ENCODE measurements at regions not wholly inside any gene's neighbourhood (a gene's known extent, or its start where the extent isn't known, plus 50 kb on each side); places are given as distances from the start of the nearest gene placed in this dataset.

DNA sequence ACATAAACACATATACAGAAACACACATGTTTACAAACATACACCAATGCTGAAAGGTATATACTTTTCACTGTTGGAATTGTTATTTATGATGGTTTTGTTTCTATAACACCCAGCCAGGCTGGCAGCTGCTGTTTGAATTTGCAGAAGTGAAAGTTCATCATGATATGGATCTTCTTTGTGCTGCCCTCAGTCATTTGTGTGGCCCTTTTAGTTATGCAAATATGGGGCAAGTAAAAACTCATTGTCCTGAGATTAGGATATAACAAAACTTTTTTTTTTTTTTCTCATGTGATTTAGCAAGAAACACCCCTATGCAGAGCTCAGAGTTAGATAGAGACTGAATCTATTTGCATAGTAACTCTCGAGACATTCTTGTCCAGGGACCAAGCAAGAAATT is 714.1 kb downstream of the KCNJ3 start:
- H3K4me3 ChIP-seq (ENCODE audit: low read depth, low read length) = no peak overlapping the region
- DNase-seq (ENCODE audit: low read depth in 4 of 6, low spot score in 6 of 6) = no peak
- H3K27ac ChIP-seq (ENCODE audit: low read depth, low read length) = no peak overlapping the region
- H3K9me3 ChIP-seq (ENCODE audit: control insufficient read depth, insufficient read depth, low read length) = no peaks in the 10 kb centered on the region
- no peaks in the 10 kb centered on the region for H3K4me1 ChIP-seq (ENCODE audit: control insufficient read depth, insufficient read depth, low read length)
- no peaks in the 10 kb centered on the region for H3K36me3 ChIP-seq (ENCODE audit: control insufficient read depth, insufficient read depth, low read length)
- H3K27me3 ChIP-seq (ENCODE audit: control insufficient read depth, insufficient read depth, low read length) = no peaks in the 10 kb centered on the region
- WGBS (ENCODE audit: insufficient coverage) = no CpG with 5 or more reads among the region's 1 CpG

DNA sequence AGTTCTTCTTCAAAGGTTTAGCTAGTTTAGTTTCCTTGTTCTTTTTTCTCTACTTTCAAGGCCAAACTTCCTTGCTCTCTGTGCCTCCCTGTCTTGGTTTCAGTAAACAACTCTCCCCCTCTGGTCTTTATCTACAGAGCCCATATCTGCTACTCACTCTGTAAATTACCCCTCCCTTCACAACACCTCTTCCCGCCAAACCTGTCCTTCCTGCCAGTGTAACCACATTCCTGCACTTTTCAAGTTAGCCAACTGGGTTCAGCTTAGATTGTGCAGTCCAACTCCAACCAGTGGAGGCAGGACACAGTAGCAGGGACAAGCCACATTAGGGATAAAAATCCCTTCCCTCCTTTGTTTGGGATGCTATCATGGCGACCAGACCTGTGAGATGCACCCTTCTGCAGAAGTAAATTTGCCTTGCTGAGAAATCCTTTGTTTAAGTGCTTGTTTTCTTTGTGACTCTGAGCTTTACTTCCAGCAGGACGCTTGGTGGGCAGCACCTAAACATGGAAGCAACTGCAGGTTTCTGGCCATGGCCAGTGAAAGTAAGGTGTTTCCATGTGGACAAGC is 706.0 kb downstream of the KCNJ3 start:
- no peak overlapping the region for H3K27ac ChIP-seq (ENCODE audit: low read depth, low read length)
- H3K4me3 ChIP-seq (ENCODE audit: low read depth, low read length) = no peak overlapping the region
- no peak for DNase-seq (ENCODE audit: low read depth in 4 of 6, low spot score in 6 of 6)
- H3K9me3 ChIP-seq (ENCODE audit: control insufficient read depth, insufficient read depth, low read length) = peaks cover 5% of the 10 kb centered on the region
- no peaks in the 10 kb centered on the region for H3K27me3 ChIP-seq (ENCODE audit: control insufficient read depth, insufficient read depth, low read length)
- WGBS (ENCODE audit: insufficient coverage) = 85% methylated on average over 2 of the region's 3 CpGs
- H3K36me3 ChIP-seq (ENCODE audit: control insufficient read depth, insufficient read depth, low read length) = no peaks in the 10 kb centered on the region
- no peaks in the 10 kb centered on the region for H3K4me1 ChIP-seq (ENCODE audit: control insufficient read depth, insufficient read depth, low read length)

DNA sequence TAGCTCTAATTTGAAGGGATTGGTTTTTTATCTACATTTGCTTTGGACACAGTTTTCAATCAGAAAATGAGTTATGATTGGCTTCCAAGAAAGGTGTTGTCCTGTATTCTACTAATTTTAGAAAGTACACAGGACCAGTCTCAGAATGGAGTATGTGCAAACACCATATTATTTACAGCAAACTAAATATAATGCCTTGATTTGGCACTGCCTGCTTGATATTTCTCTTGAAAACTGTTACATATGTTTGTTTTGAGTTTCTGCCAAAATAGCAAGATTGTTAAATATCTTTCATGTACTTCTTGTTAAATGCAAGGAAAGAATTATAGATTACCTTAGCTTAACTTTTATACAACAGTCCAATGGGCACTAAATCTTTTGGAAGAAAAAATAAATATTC is 694.9 kb downstream of the KCNJ3 start:
- Histone ChIP-seq H3K4me3 (ENCODE audit: low read depth, low read length) (no peak overlapping the region), H3K27ac (ENCODE audit: low read depth, low read length) (no peak overlapping the region), H3K27me3 (ENCODE audit: control insufficient read depth, insufficient read depth, low read length) (no peaks in the 10 kb centered on the region), H3K36me3 (ENCODE audit: control insufficient read depth, insufficient read depth, low read length) (no peaks in the 10 kb centered on the region), H3K4me1 (ENCODE audit: control insufficient read depth, insufficient read depth, low read length) (no peaks in the 10 kb centered on the region), H3K9me3 (ENCODE audit: control insufficient read depth, insufficient read depth, low read length) (no peaks in the 10 kb centered on the region)
- DNase-seq (ENCODE audit: low read depth in 4 of 6, low spot score in 6 of 6) = no peak

DNA sequence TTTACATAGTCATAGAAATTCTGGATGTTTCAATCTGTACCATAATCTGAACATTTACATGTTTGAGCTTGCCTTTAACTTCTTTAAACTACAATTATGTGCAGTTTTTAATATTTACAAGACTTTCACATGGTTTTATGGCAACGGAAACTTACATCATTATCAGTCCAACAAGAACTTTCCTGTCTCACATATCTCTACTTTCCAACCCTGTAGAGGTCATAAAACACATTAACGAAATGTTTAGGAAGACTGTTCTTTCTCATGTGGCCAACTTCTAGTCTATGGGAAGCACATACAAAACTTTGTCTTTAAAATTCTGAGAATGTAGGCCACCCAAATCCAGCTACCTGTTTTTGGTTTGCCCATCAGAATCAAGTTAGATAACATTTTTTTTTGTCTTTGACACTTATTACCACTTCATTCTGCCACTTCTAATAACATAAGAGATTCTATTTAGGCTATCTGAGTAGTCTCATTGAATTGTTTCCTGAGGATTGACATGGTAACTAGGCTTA is 693.2 kb downstream of the KCNJ3 start:
- Histone ChIP-seq H3K27me3 (ENCODE audit: control insufficient read depth, insufficient read depth, low read length) (no peaks in the 10 kb centered on the region), H3K36me3 (ENCODE audit: control insufficient read depth, insufficient read depth, low read length) (no peaks in the 10 kb centered on the region), H3K9me3 (ENCODE audit: control insufficient read depth, insufficient read depth, low read length) (no peaks in the 10 kb centered on the region), H3K4me1 (ENCODE audit: control insufficient read depth, insufficient read depth, low read length) (no peaks in the 10 kb centered on the region), H3K4me3 (ENCODE audit: low read depth, low read length) (no peak overlapping the region), H3K27ac (ENCODE audit: low read depth, low read length) (no peak overlapping the region)
- 80% methylated on average over 2 of the region's 2 CpGs for WGBS (ENCODE audit: insufficient coverage)
- no peak for DNase-seq (ENCODE audit: low read depth in 4 of 6, low spot score in 6 of 6)

DNA sequence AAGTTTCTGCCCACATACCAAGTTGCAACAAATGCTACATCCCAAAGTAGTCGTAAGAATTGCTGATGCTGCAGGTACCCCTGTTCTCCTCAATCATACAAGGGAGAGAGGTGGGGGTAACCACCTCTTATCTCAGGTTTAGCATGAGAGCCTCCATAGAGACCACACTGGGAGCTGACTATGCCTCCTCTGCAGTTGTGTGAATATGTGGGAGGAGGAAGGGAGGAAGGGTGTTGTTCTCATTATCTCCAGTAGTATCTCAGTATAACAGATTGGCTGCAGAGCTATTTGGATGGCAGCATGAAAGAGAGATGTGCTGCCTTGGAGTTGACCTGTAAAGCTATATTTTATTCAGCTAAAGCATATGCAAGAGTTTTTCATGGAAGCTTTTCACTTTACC is 690.7 kb downstream of the KCNJ3 start:
- H3K36me3 ChIP-seq (ENCODE audit: control insufficient read depth, insufficient read depth, low read length) = no peaks in the 10 kb centered on the region
- no peaks in the 10 kb centered on the region for H3K9me3 ChIP-seq (ENCODE audit: control insufficient read depth, insufficient read depth, low read length)
- H3K4me3 ChIP-seq (ENCODE audit: low read depth, low read length) = no peak overlapping the region
- H3K27ac ChIP-seq (ENCODE audit: low read depth, low read length) = no peak overlapping the region
- DNase-seq (ENCODE audit: low read depth in 4 of 6, low spot score in 6 of 6) = no peak
- H3K27me3 ChIP-seq (ENCODE audit: control insufficient read depth, insufficient read depth, low read length) = no peaks in the 10 kb centered on the region
- no CpG with 5 or more reads among the region's 1 CpG for WGBS (ENCODE audit: insufficient coverage)
- no peaks in the 10 kb centered on the region for H3K4me1 ChIP-seq (ENCODE audit: control insufficient read depth, insufficient read depth, low read length)

DNA sequence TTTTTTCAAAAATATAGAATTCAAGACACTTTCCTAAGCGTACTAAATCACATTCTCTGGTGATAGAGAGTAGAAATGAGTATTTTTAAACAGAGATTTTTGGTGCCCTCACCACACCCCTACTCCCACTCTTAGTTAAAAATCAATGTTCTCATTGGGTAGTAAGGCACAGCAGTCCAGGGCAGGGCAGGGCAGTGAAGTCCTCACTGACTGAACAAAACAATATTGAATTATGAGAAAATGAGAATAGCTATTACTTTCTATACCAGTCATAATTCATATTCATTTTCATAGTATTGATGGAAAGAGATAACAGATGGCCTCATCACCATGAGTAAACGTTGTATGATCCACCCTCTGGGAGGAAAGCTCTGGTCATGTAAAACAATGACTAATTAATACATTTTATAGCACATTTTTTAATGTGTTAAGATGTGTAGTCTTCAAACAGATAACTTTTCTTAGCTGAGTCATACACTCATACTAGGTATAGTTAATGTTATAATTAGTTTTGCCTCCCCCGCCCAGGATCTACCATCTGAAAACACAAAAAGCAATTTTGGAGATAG is 686.1 kb downstream of the KCNJ3 start:
- no CpG with 5 or more reads among the region's 3 CpGs for WGBS (ENCODE audit: insufficient coverage)

DNA sequence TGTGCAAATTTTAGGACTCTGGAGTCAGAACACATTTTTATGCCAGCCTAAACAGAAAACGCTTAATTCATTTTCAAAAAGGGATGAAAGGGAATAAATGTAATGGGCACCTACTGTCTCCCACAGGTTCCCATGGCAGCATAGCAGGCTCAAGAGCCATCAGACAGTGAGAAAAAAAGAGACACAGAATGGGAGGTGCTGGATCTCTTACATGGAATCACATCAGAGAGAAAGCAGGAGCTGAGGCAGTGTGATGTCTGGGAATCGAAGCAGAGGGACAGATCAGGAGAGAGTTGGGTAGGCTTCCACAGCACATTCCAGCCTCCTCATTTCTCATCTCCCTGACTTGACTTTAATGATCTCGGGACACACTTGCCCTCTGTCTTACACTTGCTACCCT is 684.3 kb downstream of the KCNJ3 start:
- Histone ChIP-seq H3K4me1 (ENCODE audit: control insufficient read depth, insufficient read depth, low read length) (no peaks in the 10 kb centered on the region), H3K27me3 (ENCODE audit: control insufficient read depth, insufficient read depth, low read length) (no peaks in the 10 kb centered on the region), H3K9me3 (ENCODE audit: control insufficient read depth, insufficient read depth, low read length) (no peaks in the 10 kb centered on the region), H3K4me3 (ENCODE audit: low read depth, low read length) (no peak overlapping the region), H3K27ac (ENCODE audit: low read depth, low read length) (no peak overlapping the region), H3K36me3 (ENCODE audit: control insufficient read depth, insufficient read depth, low read length) (no peaks in the 10 kb centered on the region)
- 51% methylated on average over 2 of the region's 3 CpGs for WGBS (ENCODE audit: insufficient coverage)
- DNase-seq (ENCODE audit: low read depth in 4 of 6, low spot score in 6 of 6) = peak in 2 of 6 donors; percentile 4 to 17

More for the DNA sequence above, 686.1 kb downstream of the KCNJ3 start:
- no peak overlapping the region for H3K4me3 ChIP-seq (ENCODE audit: low read depth, low read length)
- H3K27ac ChIP-seq (ENCODE audit: low read depth, low read length) = no peak overlapping the region
- H3K27me3 ChIP-seq (ENCODE audit: control insufficient read depth, insufficient read depth, low read length) = no peaks in the 10 kb centered on the region
- H3K9me3 ChIP-seq (ENCODE audit: control insufficient read depth, insufficient read depth, low read length) = no peaks in the 10 kb centered on the region
- DNase-seq (ENCODE audit: low read depth in 4 of 6, low spot score in 6 of 6) = no peak
- no peaks in the 10 kb centered on the region for H3K36me3 ChIP-seq (ENCODE audit: control insufficient read depth, insufficient read depth, low read length)
- H3K4me1 ChIP-seq (ENCODE audit: control insufficient read depth, insufficient read depth, low read length) = no peaks in the 10 kb centered on the region

DNA sequence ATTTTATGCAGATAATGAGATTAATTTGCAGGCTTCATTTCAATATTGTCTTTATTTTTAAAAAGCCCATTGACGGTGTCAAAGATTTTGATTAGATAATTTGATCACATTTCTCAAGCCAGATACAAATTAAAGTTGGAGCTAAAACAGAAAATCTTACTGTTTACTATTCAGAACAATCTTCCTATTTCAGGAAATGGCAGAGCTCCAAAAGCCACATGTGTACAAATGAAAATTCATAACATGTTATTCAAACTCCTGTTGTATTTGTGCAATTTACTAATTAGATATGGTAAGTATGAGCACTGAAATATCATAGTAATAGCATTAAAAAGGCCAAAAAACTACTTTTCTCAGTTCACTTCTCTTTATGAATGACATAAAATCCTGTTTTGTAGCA is 682.9 kb downstream of the KCNJ3 start:
- Histone ChIP-seq H3K27ac (ENCODE audit: low read depth, low read length) (no peak overlapping the region), H3K4me1 (ENCODE audit: control insufficient read depth, insufficient read depth, low read length) (no peaks in the 10 kb centered on the region), H3K4me3 (ENCODE audit: low read depth, low read length) (no peak overlapping the region), H3K9me3 (ENCODE audit: control insufficient read depth, insufficient read depth, low read length) (no peaks in the 10 kb centered on the region), H3K36me3 (ENCODE audit: control insufficient read depth, insufficient read depth, low read length) (no peaks in the 10 kb centered on the region), H3K27me3 (ENCODE audit: control insufficient read depth, insufficient read depth, low read length) (no peaks in the 10 kb centered on the region)
- no CpG with 5 or more reads among the region's 1 CpG for WGBS (ENCODE audit: insufficient coverage)
- DNase-seq (ENCODE audit: low read depth in 4 of 6, low spot score in 6 of 6) = peak in 2 of 6 donors; percentile 7 to 56

DNA sequence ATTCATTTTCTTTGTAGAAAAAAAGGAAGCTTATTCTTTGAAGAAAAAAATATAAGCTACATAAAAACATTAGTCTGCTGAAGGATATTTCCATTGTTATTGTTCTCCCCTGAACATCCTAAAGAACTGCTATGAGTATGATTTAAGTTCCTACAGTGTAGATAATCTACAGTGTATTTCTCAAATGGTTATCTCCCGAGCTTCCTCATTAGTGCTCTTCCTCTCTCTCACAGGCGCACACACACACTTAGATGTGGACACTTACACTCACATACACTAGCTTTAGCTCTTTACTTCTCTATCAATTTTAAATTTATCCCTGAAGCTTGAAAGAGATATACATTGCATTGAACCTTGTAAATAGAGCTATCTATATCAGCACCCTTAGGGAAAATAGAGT is 681.0 kb downstream of the KCNJ3 start:
- H3K27ac ChIP-seq (ENCODE audit: low read depth, low read length) = no peak overlapping the region
- no peaks in the 10 kb centered on the region for H3K9me3 ChIP-seq (ENCODE audit: control insufficient read depth, insufficient read depth, low read length)
- no peaks in the 10 kb centered on the region for H3K36me3 ChIP-seq (ENCODE audit: control insufficient read depth, insufficient read depth, low read length)
- 80% methylated on average over 1 of the region's 2 CpGs for WGBS (ENCODE audit: insufficient coverage)
- H3K4me3 ChIP-seq (ENCODE audit: low read depth, low read length) = no peak overlapping the region
- no peaks in the 10 kb centered on the region for H3K4me1 ChIP-seq (ENCODE audit: control insufficient read depth, insufficient read depth, low read length)
- DNase-seq (ENCODE audit: low read depth in 4 of 6, low spot score in 6 of 6) = no peak
- H3K27me3 ChIP-seq (ENCODE audit: control insufficient read depth, insufficient read depth, low read length) = no peaks in the 10 kb centered on the region

DNA sequence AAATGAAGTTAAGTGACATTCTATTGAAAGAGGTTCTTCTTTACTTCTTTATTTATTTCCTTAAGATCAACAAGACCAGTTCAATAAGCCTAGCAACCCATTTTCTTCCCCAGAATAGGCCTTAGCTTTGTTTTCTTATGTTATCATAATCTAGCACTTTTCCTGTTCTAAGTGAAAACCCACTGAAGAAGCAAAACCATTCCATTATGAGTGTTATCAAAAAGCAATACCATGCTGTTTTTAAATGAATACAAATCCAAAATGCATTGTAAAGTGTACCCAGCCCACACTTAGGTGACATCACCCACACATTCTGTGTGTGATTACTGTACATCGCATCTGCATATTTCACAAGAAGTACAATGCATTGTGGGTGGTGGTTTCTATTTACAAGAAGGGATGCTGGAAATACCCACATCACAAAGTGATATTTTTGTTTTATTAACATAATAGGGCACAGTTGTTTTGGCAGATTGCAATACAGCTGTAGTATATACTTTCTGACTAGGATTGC is 679.5 kb downstream of the KCNJ3 start:
- no peaks in the 10 kb centered on the region for H3K27me3 ChIP-seq (ENCODE audit: control insufficient read depth, insufficient read depth, low read length)
- no peaks in the 10 kb centered on the region for H3K36me3 ChIP-seq (ENCODE audit: control insufficient read depth, insufficient read depth, low read length)
- no peak overlapping the region for H3K4me3 ChIP-seq (ENCODE audit: low read depth, low read length)
- H3K4me1 ChIP-seq (ENCODE audit: control insufficient read depth, insufficient read depth, low read length) = no peaks in the 10 kb centered on the region
- no peak overlapping the region for H3K27ac ChIP-seq (ENCODE audit: low read depth, low read length)
- H3K9me3 ChIP-seq (ENCODE audit: control insufficient read depth, insufficient read depth, low read length) = no peaks in the 10 kb centered on the region
- WGBS (ENCODE audit: insufficient coverage) = no CpG with 5 or more reads among the region's 1 CpG
- DNase-seq (ENCODE audit: low read depth in 4 of 6, low spot score in 6 of 6) = no peak
